Activated CD8-positive, alpha-beta T cell treated with anti-CD3 and anti-CD28 coated beads, Interleukin-2, amount 10 ng/mL, durations not matched to agents 7 days and 5 days (primary cell): ENCODE measurements at regions not wholly inside any gene's neighbourhood (a gene's known extent, or its start where the extent isn't known, plus 50 kb on each side); places are given as distances from the start of the nearest gene placed in this dataset.

Experiments
- ATAC-seq: fragments of 150-1000 bp; cut with Tn5 transposase; one replicate; pipeline ENCODE4 v1.10.0; 2021; ENCODE audit warnings: moderate library complexity
- CTCF ChIA-PET: fragments of 350-600 bp; sonication (Branson Sonifier 250); formaldehyde crosslinking; loops from one replicate; lab custom pipeline; 2021; ENCODE audit warnings: antibody characterized with exemption; lab: Charles Lee
- POLR2A ChIA-PET: fragments of 350-600 bp; sonication (Branson Sonifier 250); formaldehyde crosslinking; loops from one replicate; lab custom pipeline; 2021; ENCODE audit warnings: antibody characterized with exemption; lab: Charles Lee
- DNase-seq: peaks from one replicate; pipeline ENCODE4 v3.0.0-alpha.2; 2020
- H3K27ac Mint-ChIP-seq: one replicate; pipeline ENCODE4 v1.8.0; 2021; ENCODE audit warnings: mild to moderate bottlenecking, mixed read lengths
- H3K27me3 Mint-ChIP-seq: one replicate; pipeline ENCODE4 v1.8.0; 2021; ENCODE audit warnings: low read depth, mixed read lengths
- H3K36me3 Mint-ChIP-seq: one replicate; pipeline ENCODE4 v1.8.0; 2021; ENCODE audit warnings: low read depth, mixed read lengths
- H3K4me1 Mint-ChIP-seq: one replicate; pipeline ENCODE4 v1.8.0; 2021; ENCODE audit warnings: low read depth, mixed read lengths
- H3K4me3 Mint-ChIP-seq: one replicate; pipeline ENCODE4 v1.8.0; 2021; ENCODE audit warnings: mild to moderate bottlenecking, mixed read lengths
- H3K9me3 Mint-ChIP-seq: one replicate; pipeline ENCODE4 v1.8.0; 2022; ENCODE audit warnings: mixed read lengths; ENCODE audit not compliant: insufficient read depth

- DNase-seq, result no peak
- Mint-ChIP-seq H3K36me3 (no peaks in the 10 kb centered on the region), H3K4me1 (no peaks in the 10 kb centered on the region), H3K27me3 (peaks cover 6% of the 10 kb centered on the region), H3K27ac (no peak overlapping the region), H3K9me3 (no peaks in the 10 kb centered on the region), H3K4me3 (no peak overlapping the region)
- CTCF ChIA-PET, result interaction anchor here (1.3 to 2.7 kb wide), 4 partner anchors 14 to 62 kb away, joined by 3 to 8 read pairs (median 5); no protein-coding TSS in a partner anchor
- POLR2A ChIA-PET, result no interaction called here
- no peak for ATAC-seq
Measured at GRCh38 chr12:68102731-68103130, 56.8 kb downstream of the IFNG start.

GRCh38 chr12:68102163-68102562 lies 57.4 kb downstream of the IFNG start:
- Mint-ChIP-seq H3K9me3 (no peaks in the 10 kb centered on the region), H3K27ac (no peak overlapping the region)
- POLR2A ChIA-PET, result no interaction called here

GRCh38 chr12:68100241-68100640 lies 59.3 kb downstream of the IFNG start:
- Mint-ChIP-seq H3K9me3 (no peaks in the 10 kb centered on the region), H3K36me3 (no peaks in the 10 kb centered on the region), H3K27me3 (peaks cover 6% of the 10 kb centered on the region), H3K27ac (no peak overlapping the region), H3K4me1 (no peaks in the 10 kb centered on the region), H3K4me3 (no peak overlapping the region)
- POLR2A ChIA-PET, result no interaction called here
- DNase-seq, result no peak
- CTCF ChIA-PET, result no interaction called here
- ATAC-seq, result no peak

More at GRCh38 chr12:68102163-68102562, 57.4 kb downstream of the IFNG start:
- no peak for ATAC-seq
- H3K4me1 Mint-ChIP-seq, result no peaks in the 10 kb centered on the region
- H3K4me3 Mint-ChIP-seq, result no peak overlapping the region
- CTCF ChIA-PET, result interaction anchor here (1.3 to 1.4 kb wide), 2 partner anchors 13 to 62 kb away, joined by 3 to 6 read pairs; no protein-coding TSS in a partner anchor
- DNase-seq, result no peak
- H3K36me3 Mint-ChIP-seq, result no peaks in the 10 kb centered on the region
- H3K27me3 Mint-ChIP-seq, result peaks cover 6% of the 10 kb centered on the region

GRCh38 chr12:68098939-68099338 lies 60.6 kb downstream of the IFNG start:
- peaks cover 6% of the 10 kb centered on the region for H3K27me3 Mint-ChIP-seq
- POLR2A ChIA-PET, result no interaction called here

GRCh38 chr12:68097386-68097785 lies 62.2 kb downstream of the IFNG start:
- ChIA-PET POLR2A (no interaction called here), CTCF (no interaction called here)
- Mint-ChIP-seq H3K4me3 (no peak overlapping the region), H3K36me3 (no peaks in the 10 kb centered on the region), H3K27ac (no peak overlapping the region), H3K9me3 (no peaks in the 10 kb centered on the region), H3K27me3 (peaks cover 6% of the 10 kb centered on the region), H3K4me1 (peaks cover 4% of the 10 kb centered on the region)
- ATAC-seq, result no peak
- DNase-seq, result no peak

More at GRCh38 chr12:68098939-68099338, 60.6 kb downstream of the IFNG start:
- H3K4me1 Mint-ChIP-seq, result peaks cover 2% of the 10 kb centered on the region
- no peak for ATAC-seq
- no peaks in the 10 kb centered on the region for H3K9me3 Mint-ChIP-seq
- no peak overlapping the region for H3K27ac Mint-ChIP-seq
- CTCF ChIA-PET, result no interaction called here
- no peak for DNase-seq
- H3K36me3 Mint-ChIP-seq, result no peaks in the 10 kb centered on the region
- no peak overlapping the region for H3K4me3 Mint-ChIP-seq

- peaks cover 4% of the 10 kb centered on the region for H3K4me1 Mint-ChIP-seq
- DNase-seq (no peak), ATAC-seq (no peak)
- H3K4me3 Mint-ChIP-seq, result no peak overlapping the region
- H3K27me3 Mint-ChIP-seq, result peaks cover 2% of the 10 kb centered on the region
- no peak overlapping the region for H3K27ac Mint-ChIP-seq
- H3K9me3 Mint-ChIP-seq, result peaks cover 12% of the 10 kb centered on the region
- H3K36me3 Mint-ChIP-seq, result peaks cover 2% of the 10 kb centered on the region
- POLR2A ChIA-PET, result no interaction called here
- CTCF ChIA-PET, result interaction anchor here (0.6 to 2.1 kb wide), 8 partner anchors 17 to 739 kb away, joined by 3 to 9 read pairs (median 5); no protein-coding TSS in a partner anchor
Measured at GRCh38 chr12:68094645-68095395, 64.7 kb downstream of the IFNG start.

- no peak for ATAC-seq
- DNase-seq, result no peak
- no peak overlapping the region for H3K4me3 Mint-ChIP-seq
- ChIA-PET CTCF (interaction anchor here (0.7 to 2.1 kb wide), 4 partner anchors 18 to 54 kb away, joined by 3 to 9 read pairs (median 5); no protein-coding TSS in a partner anchor), POLR2A (no interaction called here)
- H3K27ac Mint-ChIP-seq, result no peak overlapping the region
- H3K36me3 Mint-ChIP-seq, result peaks cover 7% of the 10 kb centered on the region
- peaks cover 4% of the 10 kb centered on the region for H3K4me1 Mint-ChIP-seq
- H3K27me3 Mint-ChIP-seq, result peaks cover 2% of the 10 kb centered on the region
- H3K9me3 Mint-ChIP-seq, result peaks cover 18% of the 10 kb centered on the region
Measured at GRCh38 chr12:68094195-68094594, 65.3 kb downstream of the IFNG start.

GRCh38 chr12:68092976-68093375 lies 66.6 kb downstream of the IFNG start:
- CTCF ChIA-PET, result interaction anchor here (1.1 to 1.2 kb wide), 2 partner anchors 16 to 130 kb away, joined by 3 to 4 read pairs; no protein-coding TSS in a partner anchor

GRCh38 chr12:68089101-68089500 lies 70.4 kb downstream of the IFNG start:
- Mint-ChIP-seq H3K27me3 (no peaks in the 10 kb centered on the region), H3K36me3 (peaks cover 19% of the 10 kb centered on the region), H3K4me3 (no peak overlapping the region), H3K27ac (no peak overlapping the region), H3K9me3 (peaks cover 30% of the 10 kb centered on the region), H3K4me1 (peaks cover 3% of the 10 kb centered on the region)
- ATAC-seq (no peak), DNase-seq (no peak)
- ChIA-PET CTCF (interaction anchor here (1.0 kb wide), 1 partner anchor 13 kb away, joined by 3 read pairs; no protein-coding TSS in a partner anchor), POLR2A (no interaction called here)

More at GRCh38 chr12:68092976-68093375, 66.6 kb downstream of the IFNG start:
- peaks cover 11% of the 10 kb centered on the region for H3K36me3 Mint-ChIP-seq
- H3K4me3 Mint-ChIP-seq, result no peak overlapping the region
- H3K4me1 Mint-ChIP-seq, result peaks cover 4% of the 10 kb centered on the region
- ATAC-seq, result no peak
- H3K27me3 Mint-ChIP-seq, result no peaks in the 10 kb centered on the region
- POLR2A ChIA-PET, result no interaction called here
- H3K9me3 Mint-ChIP-seq, result peaks cover 22% of the 10 kb centered on the region
- H3K27ac Mint-ChIP-seq, result no peak overlapping the region
- DNase-seq, result no peak

- no peaks in the 10 kb centered on the region for H3K27me3 Mint-ChIP-seq
- peaks cover 5% of the 10 kb centered on the region for H3K4me1 Mint-ChIP-seq
- CTCF ChIA-PET, result interaction anchor here (1.9 kb wide), 1 partner anchor 46 kb away, joined by 5 read pairs; no protein-coding TSS in a partner anchor
- peaks cover 28% of the 10 kb centered on the region for H3K36me3 Mint-ChIP-seq
- ATAC-seq, result no peak
- H3K27ac Mint-ChIP-seq, result no peak overlapping the region
- H3K4me3 Mint-ChIP-seq, result no peak overlapping the region
- POLR2A ChIA-PET, result no interaction called here
- DNase-seq, result no peak
- peaks cover 41% of the 10 kb centered on the region for H3K9me3 Mint-ChIP-seq
Measured at GRCh38 chr12:68086019-68086603, 73.4 kb downstream of the IFNG start.

- H3K27ac Mint-ChIP-seq, result no peak overlapping the region
- DNase-seq, result no peak
Measured at GRCh38 chr12:68081561-68081960, 78.0 kb downstream of the IFNG start.

More at GRCh38 chr12:68081561-68081960, 78.0 kb downstream of the IFNG start:
- Mint-ChIP-seq H3K36me3 (peaks cover 23% of the 10 kb centered on the region), H3K27me3 (no peaks in the 10 kb centered on the region), H3K4me3 (no peak overlapping the region), H3K9me3 (peaks cover 23% of the 10 kb centered on the region), H3K4me1 (peaks cover 35% of the 10 kb centered on the region)
- POLR2A ChIA-PET, result no interaction called here
- ATAC-seq, result no peak
- CTCF ChIA-PET, result interaction anchor here (1.4 to 2.2 kb wide), 6 partner anchors 13 to 77 kb away, joined by 3 to 13 read pairs (median 6); no protein-coding TSS in a partner anchor
